ENCODE measurements at regions not wholly inside any gene's neighbourhood (a gene's known extent, or its start where the extent isn't known, plus 50 kb on each side); places are given as distances from the start of the nearest gene placed in this dataset.
"Not testable (repeated sequence)": the region's sequence is repeated elsewhere in the genome, so short reads cannot be mapped to it uniquely, and the experiment has no call there.

DNA sequence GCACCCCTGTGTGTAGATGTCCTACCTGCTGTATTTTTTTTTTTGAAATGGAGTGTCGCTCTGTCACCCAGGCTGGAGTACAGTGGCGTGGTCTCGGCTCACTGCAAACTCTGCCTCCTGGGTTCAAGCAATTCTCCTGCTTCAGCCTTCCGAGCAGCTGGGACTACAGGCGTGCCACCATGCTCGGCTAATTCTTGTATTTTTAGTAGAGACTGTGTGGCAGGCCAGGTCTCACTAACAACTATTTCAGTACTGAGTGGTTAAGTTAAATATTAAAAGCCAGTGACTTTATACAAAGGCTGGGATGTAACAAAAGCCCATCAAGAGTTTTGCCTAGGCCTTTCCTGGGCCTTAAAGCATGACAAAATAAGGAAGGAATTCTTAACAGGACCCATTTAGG lies 255.3 kb upstream of the C2CD4B start:
- not testable (repeated sequence) for TF ChIP-seq EZH2 (IDR thresholded peaks at IDR 0.05; ENCODE audit: low read length)
- TF ChIP-seq, protein P1, sequence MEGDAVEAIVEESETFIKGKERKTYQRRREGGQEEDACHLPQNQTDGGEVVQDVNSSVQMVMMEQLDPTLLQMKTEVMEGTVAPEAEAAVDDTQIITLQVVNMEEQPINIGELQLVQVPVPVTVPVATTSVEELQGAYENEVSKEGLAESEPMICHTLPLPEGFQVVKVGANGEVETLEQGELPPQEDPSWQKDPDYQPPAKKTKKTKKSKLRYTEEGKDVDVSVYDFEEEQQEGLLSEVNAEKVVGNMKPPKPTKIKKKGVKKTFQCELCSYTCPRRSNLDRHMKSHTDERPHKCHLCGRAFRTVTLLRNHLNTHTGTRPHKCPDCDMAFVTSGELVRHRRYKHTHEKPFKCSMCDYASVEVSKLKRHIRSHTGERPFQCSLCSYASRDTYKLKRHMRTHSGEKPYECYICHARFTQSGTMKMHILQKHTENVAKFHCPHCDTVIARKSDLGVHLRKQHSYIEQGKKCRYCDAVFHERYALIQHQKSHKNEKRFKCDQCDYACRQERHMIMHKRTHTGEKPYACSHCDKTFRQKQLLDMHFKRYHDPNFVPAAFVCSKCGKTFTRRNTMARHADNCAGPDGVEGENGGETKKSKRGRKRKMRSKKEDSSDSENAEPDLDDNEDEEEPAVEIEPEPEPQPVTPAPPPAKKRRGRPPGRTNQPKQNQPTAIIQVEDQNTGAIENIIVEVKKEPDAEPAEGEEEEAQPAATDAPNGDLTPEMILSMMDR (optimal IDR thresholded peaks at IDR 0.05 in 1 of 3, IDR thresholded peaks at IDR 0.05 in 1 of 3, conservative IDR thresholded peaks at IDR 0.05 in 1 of 3; ENCODE audit: extremely low read depth in 1 of 3, insufficient read depth in 2 of 3, low read length in 3 of 3), result not testable (repeated sequence)

Data from keratinocyte (primary cell).